ENCODE measurements at regions not wholly inside any gene's neighbourhood (a gene's known extent, or its start where the extent isn't known, plus 50 kb on each side); places are given as distances from the start of the nearest gene placed in this dataset.
A peak's percentile ranks its signal among the peaks of the same experiment; 100 is the strongest.

- no peak for ATAC-seq
These were observed 77.4 kb downstream of the KCNF1 start for GRCh38 chr2:10989151-10989550.

GRCh38 chr2:10989782-10990181, 78.0 kb downstream of the KCNF1 start:
- Mint-ChIP-seq H3K4me3 (no peak overlapping the region), H3K27ac (no peak overlapping the region), H3K27me3 (peaks cover 0 to 12% (median 2%) of the 10 kb centered on the region in 5 donors), H3K9me3 (no peaks in the 10 kb centered on the region), H3K36me3 (no peaks in the 10 kb centered on the region), H3K4me1 (no peaks in the 10 kb centered on the region)
- ATAC-seq = no peak
- POLR2A ChIA-PET = no interaction called here
- DNase-seq = no peak

More at GRCh38 chr2:10989151-10989550, 77.4 kb downstream of the KCNF1 start:
- H3K4me1 Mint-ChIP-seq = no peaks in the 10 kb centered on the region
- no peak overlapping the region for H3K27ac Mint-ChIP-seq
- H3K9me3 Mint-ChIP-seq = no peaks in the 10 kb centered on the region
- no peaks in the 10 kb centered on the region for H3K36me3 Mint-ChIP-seq
- no peak for DNase-seq
- H3K4me3 Mint-ChIP-seq = no peak overlapping the region
- H3K27me3 Mint-ChIP-seq = peaks cover 0 to 18% (median 3%) of the 10 kb centered on the region in 5 donors
- POLR2A ChIA-PET = no interaction called here

GRCh38 chr2:10990561-10991111, 78.9 kb downstream of the KCNF1 start:
- ATAC-seq = no peak
- Mint-ChIP-seq H3K9me3 (no peaks in the 10 kb centered on the region), H3K27me3 (peaks cover 0 to 12% (median 2%) of the 10 kb centered on the region in 5 donors), H3K4me3 (no peak overlapping the region), H3K36me3 (no peaks in the 10 kb centered on the region), H3K27ac (no peak overlapping the region), H3K4me1 (no peaks in the 10 kb centered on the region)
- POLR2A ChIA-PET = no interaction called here
- no peak for DNase-seq

- Mint-ChIP-seq H3K27ac (peak overlapping the region in 1 of 10 donors; percentile 57), H3K36me3 (no peaks in the 10 kb centered on the region), H3K4me3 (no peak overlapping the region), H3K9me3 (no peaks in the 10 kb centered on the region), H3K4me1 (no peaks in the 10 kb centered on the region), H3K27me3 (peaks cover 0 to 12% (median 2%) of the 10 kb centered on the region in 5 donors)
- no peak for DNase-seq
- POLR2A ChIA-PET = no interaction called here
- ATAC-seq = no peak
These were observed 80.5 kb downstream of the KCNF1 start for GRCh38 chr2:10992023-10992791.

GRCh38 chr2:10993001-10993481, 81.3 kb downstream of the KCNF1 start:
- H3K36me3 Mint-ChIP-seq = no peaks in the 10 kb centered on the region
- H3K4me3 Mint-ChIP-seq = no peak overlapping the region
- H3K9me3 Mint-ChIP-seq = no peaks in the 10 kb centered on the region
- H3K4me1 Mint-ChIP-seq = no peaks in the 10 kb centered on the region
- H3K27me3 Mint-ChIP-seq = peaks cover 0 to 12% (median 2%) of the 10 kb centered on the region in 5 donors
- DNase-seq (no peak), ATAC-seq (no peak)
- POLR2A ChIA-PET = no interaction called here
- H3K27ac Mint-ChIP-seq = no peak overlapping the region

GRCh38 chr2:10995366-10995970, 83.7 kb downstream of the KCNF1 start:
- Mint-ChIP-seq H3K4me1 (no peaks in the 10 kb centered on the region), H3K9me3 (no peaks in the 10 kb centered on the region), H3K27me3 (peaks cover 0 to 12% (median 2%) of the 10 kb centered on the region in 5 donors), H3K4me3 (no peak overlapping the region), H3K27ac (no peak overlapping the region), H3K36me3 (no peaks in the 10 kb centered on the region)
- no peak for ATAC-seq
- POLR2A ChIA-PET = no interaction called here
- no peak for DNase-seq

- no peak for ATAC-seq
- POLR2A ChIA-PET = no interaction called here
These were observed 92.5 kb downstream of the KCNF1 start for GRCh38 chr2:11004199-11004598.

GRCh38 chr2:11005032-11005431, 93.3 kb downstream of the KCNF1 start:
- H3K27ac Mint-ChIP-seq = no peak overlapping the region
- ATAC-seq (no peak), DNase-seq (no peak)
- H3K36me3 Mint-ChIP-seq = peaks cover 0 to 4% (median 0%) of the 10 kb centered on the region in 3 donors
- peaks cover 0 to 12% (median 4%) of the 10 kb centered on the region in 9 donors for H3K9me3 Mint-ChIP-seq
- peaks cover 0 to 41% (median 19%) of the 10 kb centered on the region in 5 donors for H3K27me3 Mint-ChIP-seq
- POLR2A ChIA-PET = no interaction called here
- H3K4me1 Mint-ChIP-seq = peaks cover 0 to 1% (median 0%) of the 10 kb centered on the region in 4 donors
- H3K4me3 Mint-ChIP-seq = no peak overlapping the region

More at GRCh38 chr2:11004199-11004598, 92.5 kb downstream of the KCNF1 start:
- peaks cover 0 to 41% (median 19%) of the 10 kb centered on the region in 5 donors for H3K27me3 Mint-ChIP-seq
- no peaks in the 10 kb centered on the region for H3K36me3 Mint-ChIP-seq
- H3K4me1 Mint-ChIP-seq = peaks cover 0 to 1% (median 0%) of the 10 kb centered on the region in 4 donors
- peaks cover 0 to 6% (median 2%) of the 10 kb centered on the region in 9 donors for H3K9me3 Mint-ChIP-seq
- no peak for DNase-seq
- H3K27ac Mint-ChIP-seq = no peak overlapping the region
- H3K4me3 Mint-ChIP-seq = no peak overlapping the region

- Mint-ChIP-seq H3K9me3 (peaks cover 0 to 24% (median 13%) of the 10 kb centered on the region in 9 donors), H3K27me3 (peaks cover 0 to 41% (median 19%) of the 10 kb centered on the region in 5 donors), H3K4me3 (no peak overlapping the region), H3K27ac (peak overlapping the region in 1 of 10 donors; percentile 50), H3K36me3 (peaks cover 0 to 10% (median 0%) of the 10 kb centered on the region in 3 donors), H3K4me1 (peaks cover 0 to 1% (median 0%) of the 10 kb centered on the region in 4 donors)
- POLR2A ChIA-PET = no interaction called here
- ATAC-seq (no peak), DNase-seq (no peak)
These were observed 94.5 kb downstream of the KCNF1 start for GRCh38 chr2:11006191-11006590.

GRCh38 chr2:11007331-11008264, 95.9 kb downstream of the KCNF1 start:
- peaks cover 0 to 32% (median 14%) of the 10 kb centered on the region in 9 donors for H3K9me3 Mint-ChIP-seq
- POLR2A ChIA-PET = no interaction called here
- no peaks in the 10 kb centered on the region for H3K4me1 Mint-ChIP-seq
- H3K4me3 Mint-ChIP-seq = peak overlapping the region in 1 of 10 donors; percentile 4
- ATAC-seq (no peak), DNase-seq (no peak)
- no peak overlapping the region for H3K27ac Mint-ChIP-seq
- H3K36me3 Mint-ChIP-seq = peaks cover 0 to 20% (median 0%) of the 10 kb centered on the region in 3 donors
- H3K27me3 Mint-ChIP-seq = peaks cover 0 to 33% (median 14%) of the 10 kb centered on the region in 5 donors

- Mint-ChIP-seq H3K4me3 (no peak overlapping the region), H3K9me3 (peaks cover 0 to 41% (median 16%) of the 10 kb centered on the region in 9 donors), H3K27me3 (peaks cover 2 to 26% (median 12%) of the 10 kb centered on the region in 5 donors), H3K27ac (no peak overlapping the region), H3K36me3 (peaks cover 0 to 25% (median 0%) of the 10 kb centered on the region in 3 donors), H3K4me1 (no peaks in the 10 kb centered on the region)
- POLR2A ChIA-PET = no interaction called here
- ATAC-seq (no peak), DNase-seq (no peak)
These were observed 97.0 kb downstream of the KCNF1 start for GRCh38 chr2:11008773-11009172.

- DNase-seq (no peak), ATAC-seq (no peak)
- Mint-ChIP-seq H3K9me3 (peaks cover 0 to 41% (median 16%) of the 10 kb centered on the region in 9 donors), H3K27ac (no peak overlapping the region), H3K4me3 (no peak overlapping the region), H3K36me3 (peaks cover 0 to 25% (median 0%) of the 10 kb centered on the region in 3 donors), H3K4me1 (no peaks in the 10 kb centered on the region), H3K27me3 (peaks cover 2 to 26% (median 9%) of the 10 kb centered on the region in 5 donors)
- POLR2A ChIA-PET = no interaction called here
These were observed 97.4 kb downstream of the KCNF1 start for GRCh38 chr2:11009176-11009575.

Data from naive thymus-derived CD8-positive, alpha-beta T cell (primary cell).